Loucy (cell line): ENCODE measurements at regions not wholly inside any gene's neighbourhood (a gene's known extent, or its start where the extent isn't known, plus 50 kb on each side); places are given as distances from the start of the nearest gene placed in this dataset.

Experiments used
- CTCF ChIP-seq: fragments of 200-600 bp; sonication (generic); conservative IDR thresholded peaks from 2 replicates; pipeline ENCODE4 v1.5.1; 2014; ENCODE audit warnings: mild to moderate bottlenecking, antibody characterized with exemption, low read length
- EZH2phosphoT487 ChIP-seq: fragments of 200-600 bp; IDR thresholded peaks from 2 replicates; pipeline ENCODE4 v1.6.1; 2018; ENCODE audit warnings: antibody characterized with exemption, mild to moderate bottlenecking, moderate library complexity, borderline replicate concordance

GRCh38 chr5:121445511-121445910 is 406.2 kb upstream of the FTMT start:
- no peak for TF ChIP-seq CTCF
- TF ChIP-seq EZH2phosphoT487, result no peak
